OCI-LY3 (cell line): ENCODE measurements at regions not wholly inside any gene's neighbourhood (a gene's known extent, or its start where the extent isn't known, plus 50 kb on each side); places are given as distances from the start of the nearest gene placed in this dataset.

Experiments used
- H2AFZ ChIP-seq: fragments of 200-600, 300-600 bp; shearing (Covaris generic); 2 replicates; pipeline ENCODE4 v1.6.0; 2014; ENCODE audit warnings: antibody characterized with exemption, low read depth, low read length
- H3K27ac ChIP-seq: fragments of 200-600, 300-600 bp; sonication (generic); 2 replicates; pipeline ENCODE4 v1.5.1; 2014; ENCODE audit warnings: mild to moderate bottlenecking, low read length, moderate library complexity, mixed read lengths
- H3K27me3 ChIP-seq: fragments of 200-600, 300-600 bp; sonication (generic); 2 replicates; pipeline ENCODE4 v1.6.1; 2014; ENCODE audit warnings: low read depth, low read length, mixed read lengths
- H3K36me3 ChIP-seq: fragments of 200-600, 300-600 bp; sonication (generic); replicated peaks from 2 replicates; pipeline ENCODE3; 2014; ENCODE audit warnings: low read depth, low read length, mixed read lengths
- H3K4me1 ChIP-seq: fragments of 300-600, 200-600 bp; sonication (generic); 2 replicates; pipeline ENCODE4 v1.6.1; 2014; ENCODE audit warnings: low read length, mixed read lengths
- H3K4me2 ChIP-seq: fragments of 200-600, 300-600 bp; sonication (generic); 2 replicates; pipeline ENCODE4 v1.6.1; 2014; ENCODE audit warnings: low read length, mixed read lengths
- H3K4me3 ChIP-seq: fragments of 300-600, 200-600 bp; sonication (generic); 2 replicates; pipeline ENCODE4 v1.5.1; 2014; ENCODE audit warnings: antibody characterized with exemption, mild to moderate bottlenecking, low read length, moderate library complexity
- H3K79me2 ChIP-seq: fragments of 300-600, 200-600 bp; shearing (Covaris generic); 2 replicates; pipeline ENCODE4 v1.6.1; 2014; ENCODE audit warnings: mild to moderate bottlenecking, low read length, mixed read lengths
- H3K9ac ChIP-seq: fragments of 300-600, 200-600 bp; shearing (Covaris generic); 2 replicates; pipeline ENCODE4 v1.6.0; 2014; ENCODE audit warnings: mild to moderate bottlenecking, low read length, moderate library complexity
- H3K9me3 ChIP-seq: fragments of 200-600, 300-600 bp; shearing (Covaris generic); 2 replicates; pipeline ENCODE4 v1.6.1; 2014; ENCODE audit warnings: low read length, mixed read lengths; ENCODE audit not compliant: insufficient read depth
- H4K20me1 ChIP-seq: fragments of 200-600, 300-600 bp; sonication (generic); 2 replicates; pipeline ENCODE4 v1.6.1; 2016; ENCODE audit warnings: low read length, mixed read lengths; ENCODE audit not compliant: insufficient read depth
- EZH2phosphoT487 ChIP-seq: fragments of 200-600 bp; shearing (Covaris generic); IDR thresholded peaks from 2 replicates; pipeline ENCODE4 v1.6.1; 2018; ENCODE audit warnings: antibody characterized with exemption, mixed run types, low read depth
- TF ChIP-seq, protein P1 (sequence below): fragments of 200-600, 300-600 bp; sonication (generic); IDR thresholded peaks from 2 replicates; pipeline ENCODE4 v1.5.1; 2014; ENCODE audit warnings: antibody characterized with exemption, low read length, low read depth

DNA sequence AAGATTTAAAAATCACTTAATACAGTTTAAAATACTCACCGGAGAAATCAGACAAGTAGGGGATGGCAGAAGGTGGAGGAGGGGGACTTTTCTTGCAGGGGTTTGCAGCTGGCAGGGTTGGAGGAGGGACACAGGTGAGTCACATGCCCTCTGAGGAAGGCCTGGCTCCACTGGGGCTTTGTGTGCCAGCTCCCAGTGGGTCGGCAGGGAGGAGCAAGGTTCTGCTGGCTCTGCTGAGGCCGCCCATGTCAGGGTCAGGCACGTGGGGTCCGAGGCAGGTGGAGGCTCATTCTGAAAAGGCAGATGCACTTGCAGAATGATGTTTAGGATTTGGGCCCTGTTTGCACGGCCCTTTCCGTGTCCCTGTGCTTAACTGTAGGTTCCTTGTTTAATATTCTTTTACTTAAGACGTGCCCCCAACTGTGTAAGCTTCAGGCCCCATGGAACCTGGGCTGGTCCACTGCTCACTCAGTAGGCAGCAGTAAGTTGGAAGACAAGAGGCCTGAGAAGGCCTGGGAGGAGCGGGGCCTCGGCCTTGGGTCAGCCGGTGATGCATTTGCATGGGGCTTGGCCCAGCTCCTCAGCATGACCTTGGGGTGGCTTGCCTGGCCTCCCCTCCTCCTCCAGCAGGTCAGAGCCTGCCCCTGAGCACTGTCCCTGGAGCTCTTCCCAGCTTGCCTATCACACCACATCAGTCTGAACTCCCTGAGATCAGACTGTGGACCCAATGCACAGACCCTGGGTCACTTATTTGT is 141.0 kb downstream of the GLI2 start:
- Histone ChIP-seq H3K9me3 (no peaks in the 10 kb centered on the region), H2AFZ (no peak overlapping the region), H3K9ac (no peak overlapping the region), H3K4me1 (no peaks in the 10 kb centered on the region), H3K4me2 (no peak overlapping the region), H3K4me3 (no peak overlapping the region), H4K20me1 (no peaks in the 10 kb centered on the region), H3K79me2 (no peaks in the 10 kb centered on the region), H3K27ac (no peak overlapping the region), H3K27me3 (peaks cover 24% of the 10 kb centered on the region), H3K36me3 (no peaks in the 10 kb centered on the region)
- TF ChIP-seq, protein P1, sequence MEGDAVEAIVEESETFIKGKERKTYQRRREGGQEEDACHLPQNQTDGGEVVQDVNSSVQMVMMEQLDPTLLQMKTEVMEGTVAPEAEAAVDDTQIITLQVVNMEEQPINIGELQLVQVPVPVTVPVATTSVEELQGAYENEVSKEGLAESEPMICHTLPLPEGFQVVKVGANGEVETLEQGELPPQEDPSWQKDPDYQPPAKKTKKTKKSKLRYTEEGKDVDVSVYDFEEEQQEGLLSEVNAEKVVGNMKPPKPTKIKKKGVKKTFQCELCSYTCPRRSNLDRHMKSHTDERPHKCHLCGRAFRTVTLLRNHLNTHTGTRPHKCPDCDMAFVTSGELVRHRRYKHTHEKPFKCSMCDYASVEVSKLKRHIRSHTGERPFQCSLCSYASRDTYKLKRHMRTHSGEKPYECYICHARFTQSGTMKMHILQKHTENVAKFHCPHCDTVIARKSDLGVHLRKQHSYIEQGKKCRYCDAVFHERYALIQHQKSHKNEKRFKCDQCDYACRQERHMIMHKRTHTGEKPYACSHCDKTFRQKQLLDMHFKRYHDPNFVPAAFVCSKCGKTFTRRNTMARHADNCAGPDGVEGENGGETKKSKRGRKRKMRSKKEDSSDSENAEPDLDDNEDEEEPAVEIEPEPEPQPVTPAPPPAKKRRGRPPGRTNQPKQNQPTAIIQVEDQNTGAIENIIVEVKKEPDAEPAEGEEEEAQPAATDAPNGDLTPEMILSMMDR = no peak
- no peak for TF ChIP-seq EZH2phosphoT487

DNA sequence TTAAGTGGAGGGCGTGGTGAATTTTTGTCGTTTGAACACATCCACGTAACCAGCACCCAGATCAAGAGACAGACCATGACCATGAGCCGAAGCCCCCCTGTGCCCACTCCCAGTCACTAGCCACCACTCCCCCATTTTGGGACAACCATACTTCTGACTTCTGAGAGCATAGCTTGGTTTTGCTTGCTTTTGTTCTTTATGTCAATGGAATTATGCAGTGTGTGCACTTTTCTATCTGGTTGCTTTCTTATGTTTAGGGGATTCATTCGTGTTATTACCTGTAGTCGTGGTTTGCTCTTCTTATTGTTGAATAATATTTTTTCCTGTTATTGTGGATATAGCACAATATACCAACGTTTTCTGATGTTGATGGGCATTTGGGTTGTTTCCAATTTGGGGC is 141.7 kb downstream of the GLI2 start:
- Histone ChIP-seq H3K9me3 (no peaks in the 10 kb centered on the region), H3K9ac (no peak overlapping the region), H3K4me2 (no peak overlapping the region), H4K20me1 (no peaks in the 10 kb centered on the region), H2AFZ (no peak overlapping the region), H3K79me2 (no peaks in the 10 kb centered on the region), H3K36me3 (no peaks in the 10 kb centered on the region), H3K4me1 (no peaks in the 10 kb centered on the region), H3K27me3 (peaks cover 17% of the 10 kb centered on the region), H3K27ac (no peak overlapping the region), H3K4me3 (no peak overlapping the region)
- no peak for TF ChIP-seq EZH2phosphoT487
- TF ChIP-seq, protein P1 = no peak

DNA sequence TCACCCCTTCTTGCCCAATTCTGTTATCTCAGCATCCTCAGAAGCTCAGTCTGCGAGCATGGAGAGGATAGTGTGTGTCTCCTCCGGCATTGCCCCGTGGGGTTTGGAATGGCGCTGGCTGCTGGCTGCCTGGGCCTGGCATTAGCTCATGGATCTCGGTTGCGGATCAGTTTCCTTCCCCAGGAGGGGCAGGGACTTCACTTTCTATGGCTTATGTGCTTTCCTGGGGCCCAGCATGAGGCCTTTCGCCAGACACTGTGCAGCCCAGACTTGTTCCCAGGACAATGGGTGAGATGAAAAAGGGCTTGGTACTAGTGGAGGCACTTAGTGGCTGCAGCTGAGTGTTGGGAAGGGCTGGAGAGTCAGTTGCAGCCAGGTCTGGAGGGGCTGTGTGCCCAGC is 143.3 kb downstream of the GLI2 start:
- Histone ChIP-seq H3K27me3 (peaks cover 13% of the 10 kb centered on the region), H3K9ac (no peak overlapping the region), H3K27ac (no peak overlapping the region), H3K36me3 (no peaks in the 10 kb centered on the region), H3K4me1 (no peaks in the 10 kb centered on the region), H3K4me3 (no peak overlapping the region), H3K79me2 (no peaks in the 10 kb centered on the region), H3K4me2 (no peak overlapping the region), H3K9me3 (no peaks in the 10 kb centered on the region), H2AFZ (no peak overlapping the region), H4K20me1 (no peaks in the 10 kb centered on the region)
- TF ChIP-seq, protein P1 = no peak
- no peak for TF ChIP-seq EZH2phosphoT487

DNA sequence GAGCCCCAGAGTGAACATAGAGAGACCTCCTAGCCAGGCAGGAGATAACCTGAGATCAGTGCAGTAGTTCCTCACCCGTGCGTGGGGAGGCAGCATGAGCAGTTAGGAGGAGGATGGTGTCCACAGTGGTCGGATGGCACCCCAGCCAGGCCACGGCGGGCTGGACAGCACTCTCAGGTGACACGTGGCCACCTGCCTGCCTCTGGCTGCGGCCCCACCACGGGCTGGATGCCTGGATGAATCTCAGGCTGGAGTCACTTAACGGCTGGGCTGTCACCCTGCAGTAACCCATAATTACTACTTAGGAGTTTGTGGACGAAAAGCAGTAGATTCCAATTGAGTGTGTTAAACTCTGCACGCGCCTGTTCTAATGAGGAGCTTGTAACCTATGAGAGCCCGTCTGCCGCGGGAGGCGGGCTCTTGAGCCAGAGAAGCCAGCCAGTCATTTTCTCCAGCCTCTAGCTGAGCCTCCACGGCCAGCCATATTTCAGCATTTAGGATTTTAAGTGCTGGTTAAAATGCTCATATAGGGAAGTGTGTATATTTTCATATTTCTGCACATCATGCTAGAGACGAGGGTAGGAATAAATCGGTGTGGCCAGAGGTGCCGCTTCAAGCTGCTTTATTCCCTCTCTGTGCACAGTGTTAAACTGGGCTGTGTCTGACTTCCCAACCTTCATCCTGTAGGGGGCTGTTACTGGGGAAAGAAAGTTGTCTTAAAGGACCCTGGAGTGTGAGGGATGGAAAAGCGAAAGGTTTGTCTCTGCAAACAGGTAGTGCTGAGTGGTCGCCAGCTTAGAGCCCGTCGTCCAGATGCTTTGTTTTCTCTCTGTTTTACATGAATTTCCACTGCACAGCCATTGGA is 144.0 kb downstream of the GLI2 start:
- H3K79me2 ChIP-seq = no peaks in the 10 kb centered on the region
- H3K27ac ChIP-seq = no peak overlapping the region
- no peak overlapping the region for H3K4me3 ChIP-seq
- H2AFZ ChIP-seq = no peak overlapping the region
- no peaks in the 10 kb centered on the region for H3K4me1 ChIP-seq
- H4K20me1 ChIP-seq = no peaks in the 10 kb centered on the region
- peaks cover 10% of the 10 kb centered on the region; the same call in 1 of the 2 replicates for H3K27me3 ChIP-seq
- no peak for TF ChIP-seq EZH2phosphoT487
- TF ChIP-seq, protein P1 = no peak
- H3K9me3 ChIP-seq = no peaks in the 10 kb centered on the region
- no peak overlapping the region for H3K4me2 ChIP-seq
- H3K36me3 ChIP-seq = no peaks in the 10 kb centered on the region
- H3K9ac ChIP-seq = no peak overlapping the region
